Suprapubic skin (tissue), 3 donors: ENCODE measurements at regions not wholly inside any gene's neighbourhood (a gene's known extent, or its start where the extent isn't known, plus 50 kb on each side); places are given as distances from the start of the nearest gene placed in this dataset.
"Not testable (repeated sequence)": the region's sequence is repeated elsewhere in the genome, so short reads cannot be mapped to it uniquely, and the experiment has no call there.

Experiments used
- CTCF ChIP-seq, 2 donors: fragments of 200-600 bp in 1 of 2; fragments of 450-650 bp in 1 of 2; sonication (generic) in 1 of 2; IDR thresholded peaks; one replicate each; pipeline ENCODE4 v1.5.1; 2016 to 2019; ENCODE audit warnings: antibody characterized with exemption in 2 of 2, mild to moderate bottlenecking in 1 of 2, moderate library complexity in 1 of 2
- POLR2A ChIP-seq, 2 donors: fragments of 450-650 bp; IDR thresholded peaks; one replicate each; pipeline ENCODE4 v1.6.1; 2017; ENCODE audit warnings: antibody characterized with exemption in 2 of 2, mild to moderate bottlenecking in 2 of 2, moderate library complexity in 2 of 2

- TF ChIP-seq POLR2A, CTCF (IDR thresholded peaks at IDR 0.05): not testable (repeated sequence)
Measured at GRCh38 chr19:56981440-56981839, 138.3 kb upstream of the USP29 start.
